Right lobe of liver (tissue), 4 donors: ENCODE measurements at regions not wholly inside any gene's neighbourhood (a gene's known extent, or its start where the extent isn't known, plus 50 kb on each side); places are given as distances from the start of the nearest gene placed in this dataset.

Experiments used
- POLR2A ChIP-seq: fragments of 450-650 bp; IDR thresholded peaks from one replicate; pipeline ENCODE4 v1.6.1; 2017; ENCODE audit warnings: antibody characterized with exemption, mild to moderate bottlenecking
- TF ChIP-seq, protein P1 (sequence below), 4 donors: fragments of 200-600 bp in 3 of 4; fragments of 450-650 bp in 1 of 4; IDR thresholded peaks; one replicate each; pipeline versions ENCODE4 v1.5.1 to v1.8.0; 2016 to 2022; ENCODE audit warnings: antibody characterized with exemption in 4 of 4, mild to moderate bottlenecking in 2 of 4
- donor health status: DM: no; HTN: no; CAD: no.
- donor health status: DM: no; HTN: no; CAD: no.
- donor health status: DM: no; HTN: yes; CAD: no.

DNA sequence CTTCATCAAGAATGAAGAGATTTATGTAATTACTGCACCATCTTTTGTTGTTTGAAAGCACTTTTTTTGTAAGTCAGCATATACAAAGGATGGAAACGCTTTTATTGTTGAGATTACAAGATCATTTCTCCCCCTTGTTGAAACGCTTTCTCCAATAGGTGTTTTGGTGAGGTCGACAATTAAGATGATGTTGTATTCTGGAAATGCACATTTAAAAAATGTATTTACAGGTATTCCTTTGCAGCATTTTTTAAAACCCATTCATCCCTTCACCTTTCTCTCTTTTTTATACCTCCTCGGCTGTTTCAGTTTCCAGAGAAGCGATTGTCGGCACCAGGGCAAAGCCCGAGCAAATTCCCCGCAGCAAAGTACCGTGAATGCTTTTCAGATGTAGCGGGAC is 499.9 kb downstream of the VRK1 start:
- TF ChIP-seq POLR2A: no peak
- TF ChIP-seq, protein P1, sequence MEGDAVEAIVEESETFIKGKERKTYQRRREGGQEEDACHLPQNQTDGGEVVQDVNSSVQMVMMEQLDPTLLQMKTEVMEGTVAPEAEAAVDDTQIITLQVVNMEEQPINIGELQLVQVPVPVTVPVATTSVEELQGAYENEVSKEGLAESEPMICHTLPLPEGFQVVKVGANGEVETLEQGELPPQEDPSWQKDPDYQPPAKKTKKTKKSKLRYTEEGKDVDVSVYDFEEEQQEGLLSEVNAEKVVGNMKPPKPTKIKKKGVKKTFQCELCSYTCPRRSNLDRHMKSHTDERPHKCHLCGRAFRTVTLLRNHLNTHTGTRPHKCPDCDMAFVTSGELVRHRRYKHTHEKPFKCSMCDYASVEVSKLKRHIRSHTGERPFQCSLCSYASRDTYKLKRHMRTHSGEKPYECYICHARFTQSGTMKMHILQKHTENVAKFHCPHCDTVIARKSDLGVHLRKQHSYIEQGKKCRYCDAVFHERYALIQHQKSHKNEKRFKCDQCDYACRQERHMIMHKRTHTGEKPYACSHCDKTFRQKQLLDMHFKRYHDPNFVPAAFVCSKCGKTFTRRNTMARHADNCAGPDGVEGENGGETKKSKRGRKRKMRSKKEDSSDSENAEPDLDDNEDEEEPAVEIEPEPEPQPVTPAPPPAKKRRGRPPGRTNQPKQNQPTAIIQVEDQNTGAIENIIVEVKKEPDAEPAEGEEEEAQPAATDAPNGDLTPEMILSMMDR (IDR thresholded peaks at IDR 0.05): no peak
